ENCODE measurements at regions not wholly inside any gene's neighbourhood (a gene's known extent, or its start where the extent isn't known, plus 50 kb on each side); places are given as distances from the start of the nearest gene placed in this dataset.

- Histone ChIP-seq H3K27ac (no peak overlapping the region), H3K9me3 (no peaks in the 10 kb centered on the region), H3K27me3 (peaks cover 32% of the 10 kb centered on the region), H3K36me3 (no peaks in the 10 kb centered on the region), H3K4me3 (ENCODE audit: low read depth in 1 of 2, low read length in 1 of 2) (no peak overlapping the region), H3K4me1 (ENCODE audit: control insufficient read depth in 1 of 2, insufficient read depth in 1 of 2, low read depth in 1 of 2, low read length in 1 of 2) (no peaks in the 10 kb centered on the region)
- TF ChIP-seq CTCF (IDR thresholded peaks at IDR 0.05): no peak
These were observed 193.4 kb upstream of the LINGO1 start for GRCh38 chr15:77826006-77826695.

GRCh38 chr15:77825546-77825945 is 192.8 kb upstream of the LINGO1 start:
- H3K27me3 ChIP-seq: peaks cover 38% of the 10 kb centered on the region
- no peak overlapping the region for H3K4me3 ChIP-seq (ENCODE audit: low read depth in 1 of 2, low read length in 1 of 2)
- no peak overlapping the region for H3K27ac ChIP-seq
- no peaks in the 10 kb centered on the region for H3K36me3 ChIP-seq
- no peak for TF ChIP-seq CTCF (IDR thresholded peaks at IDR 0.05)
- no peaks in the 10 kb centered on the region for H3K9me3 ChIP-seq
- H3K4me1 ChIP-seq (ENCODE audit: control insufficient read depth in 1 of 2, insufficient read depth in 1 of 2, low read depth in 1 of 2, low read length in 1 of 2): no peaks in the 10 kb centered on the region

GRCh38 chr15:77825252-77825542 is 192.5 kb upstream of the LINGO1 start:
- no peak for TF ChIP-seq CTCF (IDR thresholded peaks at IDR 0.05)

GRCh38 chr15:77824361-77825251 is 191.9 kb upstream of the LINGO1 start:
- no peak for TF ChIP-seq CTCF (IDR thresholded peaks at IDR 0.05)
- Histone ChIP-seq H3K4me1 (ENCODE audit: control insufficient read depth in 1 of 2, insufficient read depth in 1 of 2, low read depth in 1 of 2, low read length in 1 of 2) (no peaks in the 10 kb centered on the region), H3K27me3 (peaks cover 48% of the 10 kb centered on the region), H3K36me3 (no peaks in the 10 kb centered on the region), H3K4me3 (ENCODE audit: low read depth in 1 of 2, low read length in 1 of 2) (no peak overlapping the region), H3K27ac (no peak overlapping the region), H3K9me3 (no peaks in the 10 kb centered on the region)

More at GRCh38 chr15:77825252-77825542, 192.5 kb upstream of the LINGO1 start:
- H3K4me3 ChIP-seq (ENCODE audit: low read depth in 1 of 2, low read length in 1 of 2): no peak overlapping the region
- peaks cover 42% of the 10 kb centered on the region for H3K27me3 ChIP-seq
- H3K36me3 ChIP-seq: no peaks in the 10 kb centered on the region
- H3K4me1 ChIP-seq (ENCODE audit: control insufficient read depth in 1 of 2, insufficient read depth in 1 of 2, low read depth in 1 of 2, low read length in 1 of 2): no peaks in the 10 kb centered on the region
- H3K9me3 ChIP-seq: no peaks in the 10 kb centered on the region
- no peak overlapping the region for H3K27ac ChIP-seq

- Histone ChIP-seq H3K9me3 (no peaks in the 10 kb centered on the region), H3K27me3 (peaks cover 56% of the 10 kb centered on the region), H3K27ac (no peak overlapping the region), H3K36me3 (no peaks in the 10 kb centered on the region), H3K4me3 (ENCODE audit: low read depth in 1 of 2, low read length in 1 of 2) (no peak overlapping the region), H3K4me1 (ENCODE audit: control insufficient read depth in 1 of 2, insufficient read depth in 1 of 2, low read depth in 1 of 2, low read length in 1 of 2) (no peaks in the 10 kb centered on the region)
- no peak for TF ChIP-seq CTCF (IDR thresholded peaks at IDR 0.05)
These were observed 191.0 kb upstream of the LINGO1 start for GRCh38 chr15:77823736-77824135.

Data from neutrophil (primary cell).